GM12892 (cell line): ENCODE measurements at regions not wholly inside any gene's neighbourhood (a gene's known extent, or its start where the extent isn't known, plus 50 kb on each side); places are given as distances from the start of the nearest gene placed in this dataset.

Experiments used
- POLR2A ChIP-seq: IDR thresholded peaks from 2 replicates; pipeline ENCODE4 v1.6.1; 2011; ENCODE audit warnings: low read depth, low read length, control low read depth
- TAF1 ChIP-seq: IDR thresholded peaks from 2 replicates; pipeline ENCODE4 v1.6.1; 2011; ENCODE audit warnings: low read depth, mild to moderate bottlenecking, control low read depth, low read length, borderline replicate concordance

- TF ChIP-seq POLR2A (no peak), TAF1 (no peak)
These were observed 607.2 kb upstream of the WWC1 start for GRCh38 chr5:167684251-167684650.
